CD14-positive monocyte (primary cell): ENCODE measurements at regions not wholly inside any gene's neighbourhood (a gene's known extent, or its start where the extent isn't known, plus 50 kb on each side); places are given as distances from the start of the nearest gene placed in this dataset.

ENCODE experiments used
- DNase-seq, 3 donors: peaks; one replicate each; pipeline ENCODE4 v3.0.0-alpha.2; 2011 to 2022
- H2AFZ ChIP-seq: 2 replicates; pipeline ENCODE4 v1.6.0; 2012; ENCODE audit warnings: mild to moderate bottlenecking, low read depth, low read length, inconsistent platforms; ENCODE audit not compliant: insufficient read depth, poor library complexity, severe bottlenecking
- H3K27ac ChIP-seq, 2 donors: 1 replicate in 1 of 2; 2 replicates in 1 of 2; pipeline ENCODE4 v1.5.1; 2012 to 2013; ENCODE audit warnings: low read length in 2 of 2, control low read depth in 1 of 2, inconsistent platforms in 1 of 2, low read depth in 1 of 2, mild to moderate bottlenecking in 1 of 2
- H3K27me3 ChIP-seq, 2 donors: one replicate each; pipeline versions ENCODE4 v1.6.0 to v1.6.1; 2011 to 2013; ENCODE audit warnings: low read length in 2 of 2; ENCODE audit not compliant: control insufficient read depth in 2 of 2, insufficient read depth in 2 of 2
- H3K36me3 ChIP-seq, 2 donors: replicated peaks in 1 of 2; 1 replicate in 1 of 2; 2 replicates in 1 of 2; pipeline versions ENCODE4 v1.5.1 to v1.6.1; 2012 to 2013; ENCODE audit warnings: low read length in 2 of 2, control low read depth in 1 of 2, inconsistent platforms in 1 of 2, mild to moderate bottlenecking in 1 of 2; ENCODE audit not compliant: insufficient read depth in 2 of 2, control insufficient read depth in 1 of 2
- H3K4me1 ChIP-seq, 2 donors: 1 replicate in 1 of 2; 2 replicates in 1 of 2; pipeline versions ENCODE4 v1.5.1 to v1.6.1; 2012 to 2013; ENCODE audit warnings: low read length in 2 of 2, control low read depth in 1 of 2, inconsistent platforms in 1 of 2, mild to moderate bottlenecking in 1 of 2, moderate library complexity in 1 of 2; ENCODE audit not compliant: insufficient read depth in 2 of 2, control insufficient read depth in 1 of 2
- H3K4me2 ChIP-seq: replicated peaks from 2 replicates; pipeline ENCODE3; 2012; ENCODE audit warnings: low read length, moderate library complexity, mild to moderate bottlenecking; ENCODE audit not compliant: poor library complexity, severe bottlenecking; ENCODE audit errors: extremely low read depth
- H3K4me3 ChIP-seq, 3 experiments: fragments of 200-600 bp in 1 of 3; sonication (generic) in 1 of 3; replicated peaks in 1 of 3; 1 replicate in 2 of 3; 2 replicates in 1 of 3; pipeline ENCODE4 v1.5.1; 2011 to 2013; ENCODE audit warnings: low read length in 3 of 3, mild to moderate bottlenecking in 3 of 3, control low read depth in 2 of 3, low read depth in 2 of 3, inconsistent platforms in 1 of 3, moderate library complexity in 1 of 3
- H3K79me2 ChIP-seq: 2 replicates; pipeline ENCODE4 v1.6.0; 2012; ENCODE audit warnings: mild to moderate bottlenecking, control low read depth, inconsistent platforms, low read length, moderate library complexity; ENCODE audit not compliant: insufficient read depth
- H3K9ac ChIP-seq: 2 replicates; pipeline ENCODE4 v1.6.0; 2017; ENCODE audit warnings: low read length, mild to moderate bottlenecking; ENCODE audit not compliant: insufficient read depth, poor library complexity, severe bottlenecking
- H3K9me3 ChIP-seq, 2 donors: replicated peaks in 1 of 2; 1 replicate in 1 of 2; 2 replicates in 1 of 2; pipeline versions ENCODE4 v1.5.1 to v1.6.1; 2012 to 2013; ENCODE audit warnings: low read length in 2 of 2, control low read depth in 1 of 2; ENCODE audit not compliant: control insufficient read depth in 1 of 2, insufficient read depth in 1 of 2
- H4K20me1 ChIP-seq: 2 replicates; pipeline ENCODE4 v1.6.0; 2012; ENCODE audit warnings: mild to moderate bottlenecking, low read length, control low read depth, moderate library complexity; ENCODE audit not compliant: insufficient read depth
- H3K27ac Mint-ChIP-seq, 7 donors: one replicate each; pipeline ENCODE4 v1.8.0; 2020; ENCODE audit warnings: mild to moderate bottlenecking in 7 of 7, mixed read lengths in 7 of 7, moderate library complexity in 6 of 7, inconsistent platforms in 2 of 7
- H3K27me3 Mint-ChIP-seq, 3 donors: one replicate each; pipeline ENCODE4 v1.8.0; 2021 to 2022; ENCODE audit warnings: low read depth in 3 of 3, mild to moderate bottlenecking in 3 of 3, mixed read lengths in 3 of 3, moderate library complexity in 3 of 3, inconsistent platforms in 1 of 3
- H3K36me3 Mint-ChIP-seq, 2 donors: one replicate each; pipeline ENCODE4 v1.8.0; 2020; ENCODE audit warnings: mixed read lengths in 2 of 2, inconsistent platforms in 1 of 2, mild to moderate bottlenecking in 1 of 2
- H3K4me1 Mint-ChIP-seq: one replicate; pipeline ENCODE4 v1.8.0; 2020; ENCODE audit warnings: mild to moderate bottlenecking, mixed read lengths
- H3K4me3 Mint-ChIP-seq, 2 donors: one replicate each; pipeline ENCODE4 v1.8.0; 2020; ENCODE audit warnings: mild to moderate bottlenecking in 2 of 2, mixed read lengths in 2 of 2, moderate library complexity in 1 of 2
- H3K9me3 Mint-ChIP-seq, 7 donors: one replicate each; pipeline ENCODE4 v1.8.0; 2020 to 2022; ENCODE audit warnings: mixed read lengths in 7 of 7, mild to moderate bottlenecking in 6 of 7, moderate library complexity in 6 of 7, inconsistent platforms in 2 of 7
- WGBS: methylation state at CpG from one replicate; pipeline ENCODE4 v1.1.5; 2013; ENCODE audit warnings: missing lambda C conversion rate; ENCODE audit not compliant: insufficient coverage; 5-methylcytosine and 5-hydroxymethylcytosine counted together
- intact Hi-C, 2 donors: fragments of 100-400 bp; cut with micrococcal nuclease; formaldehyde crosslinking; loops; one replicate each; pipeline versions ENCODE4 v1.15.0 to v1.15.1; 2023
- TF ChIP-seq, protein P1 (sequence below): fragments of 200-600 bp; IDR thresholded peaks from one replicate; pipeline ENCODE4 v1.8.0; 2022; ENCODE audit warnings: antibody characterized with exemption, mild to moderate bottlenecking

DNA sequence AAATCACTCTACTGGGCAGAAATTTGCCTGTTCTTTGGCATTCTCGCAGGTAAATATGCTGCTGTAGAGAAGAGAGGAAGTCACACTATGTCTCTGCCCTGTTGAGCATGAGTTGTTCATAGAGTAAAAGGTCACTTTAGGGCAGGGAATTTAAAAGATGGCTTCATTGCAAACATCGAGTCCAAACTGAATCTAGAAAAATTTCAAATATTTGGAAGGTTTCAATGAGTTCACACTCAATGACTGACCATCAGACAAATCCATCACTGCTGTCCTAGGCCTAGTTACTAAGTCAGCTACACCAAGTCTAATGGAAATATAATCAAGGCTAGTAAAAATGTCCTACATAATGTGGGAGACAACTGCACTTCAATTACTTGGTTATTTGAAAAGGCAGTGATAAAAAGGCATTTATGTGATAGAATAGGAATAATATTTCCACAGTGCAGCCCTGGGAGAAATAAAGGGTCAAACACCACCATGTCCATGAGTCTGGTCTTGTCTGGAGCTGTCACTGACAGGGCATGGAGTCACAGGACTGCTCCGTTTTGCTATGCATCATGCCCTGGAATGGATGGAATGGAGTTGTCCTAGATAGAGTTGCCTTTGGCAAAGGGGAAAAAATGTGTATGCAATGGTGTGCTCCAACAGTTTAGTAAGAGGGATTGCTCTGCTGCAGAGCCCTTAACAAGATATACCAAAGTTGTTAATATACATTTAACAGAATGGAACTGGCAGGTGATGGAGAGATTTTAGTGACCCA lies 218.5 kb upstream of the DAPK1 start:
- 89% methylated on average over 1 of the region's 3 CpGs for WGBS

DNA sequence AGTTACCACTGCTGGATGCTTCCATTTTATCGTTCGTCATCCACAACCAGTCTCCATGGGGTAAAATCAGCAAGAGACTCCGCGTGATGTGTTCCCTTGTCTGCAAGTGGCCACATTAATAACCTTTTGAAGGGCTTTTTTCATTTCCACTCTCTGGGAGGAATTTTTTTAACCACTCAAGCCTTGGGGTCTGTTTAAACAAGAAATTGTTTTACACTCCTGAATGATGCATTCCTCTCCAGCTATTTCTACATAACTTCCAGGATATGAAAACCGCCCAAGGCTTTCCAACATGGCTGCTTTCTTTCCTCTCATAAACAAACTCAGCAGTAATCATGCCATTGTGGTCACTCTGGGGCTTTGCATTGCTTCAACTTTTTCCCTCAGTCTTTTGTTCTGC lies 217.2 kb upstream of the DAPK1 start:
- DNase-seq: no peak
- H3K36me3 ChIP-seq: no peaks in the 10 kb centered on the region
- no peak overlapping the region for H3K4me2 ChIP-seq
- Mint-ChIP-seq H3K27ac (no peak overlapping the region), H3K9me3 (peaks cover 0 to 5% (median 0%) of the 10 kb centered on the region in 7 donors), H3K36me3 (no peaks in the 10 kb centered on the region), H3K4me3 (no peak overlapping the region), H3K27me3 (peaks cover 0 to 3% (median 0%) of the 10 kb centered on the region in 3 donors), H3K4me1 (no peaks in the 10 kb centered on the region)
- intact Hi-C loops: no loop called here
- no peak overlapping the region for H3K4me3 ChIP-seq
- no peak overlapping the region for H3K9ac ChIP-seq
- peaks cover 0 to 3% of the 10 kb centered on the region in 2 donors for H3K27me3 ChIP-seq
- no peak overlapping the region for H3K27ac ChIP-seq
- no peaks in the 10 kb centered on the region for H3K4me1 ChIP-seq
- TF ChIP-seq, protein P1, sequence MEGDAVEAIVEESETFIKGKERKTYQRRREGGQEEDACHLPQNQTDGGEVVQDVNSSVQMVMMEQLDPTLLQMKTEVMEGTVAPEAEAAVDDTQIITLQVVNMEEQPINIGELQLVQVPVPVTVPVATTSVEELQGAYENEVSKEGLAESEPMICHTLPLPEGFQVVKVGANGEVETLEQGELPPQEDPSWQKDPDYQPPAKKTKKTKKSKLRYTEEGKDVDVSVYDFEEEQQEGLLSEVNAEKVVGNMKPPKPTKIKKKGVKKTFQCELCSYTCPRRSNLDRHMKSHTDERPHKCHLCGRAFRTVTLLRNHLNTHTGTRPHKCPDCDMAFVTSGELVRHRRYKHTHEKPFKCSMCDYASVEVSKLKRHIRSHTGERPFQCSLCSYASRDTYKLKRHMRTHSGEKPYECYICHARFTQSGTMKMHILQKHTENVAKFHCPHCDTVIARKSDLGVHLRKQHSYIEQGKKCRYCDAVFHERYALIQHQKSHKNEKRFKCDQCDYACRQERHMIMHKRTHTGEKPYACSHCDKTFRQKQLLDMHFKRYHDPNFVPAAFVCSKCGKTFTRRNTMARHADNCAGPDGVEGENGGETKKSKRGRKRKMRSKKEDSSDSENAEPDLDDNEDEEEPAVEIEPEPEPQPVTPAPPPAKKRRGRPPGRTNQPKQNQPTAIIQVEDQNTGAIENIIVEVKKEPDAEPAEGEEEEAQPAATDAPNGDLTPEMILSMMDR: no peak
- no peaks in the 10 kb centered on the region for H4K20me1 ChIP-seq
- H3K9me3 ChIP-seq: no peaks in the 10 kb centered on the region
- no peaks in the 10 kb centered on the region for H3K79me2 ChIP-seq
- 100% methylated on average over 3 of the region's 5 CpGs for WGBS
- no peak overlapping the region for H2AFZ ChIP-seq

More for the DNA sequence above, 218.5 kb upstream of the DAPK1 start:
- Histone ChIP-seq H3K4me2 (no peak overlapping the region), H3K79me2 (no peaks in the 10 kb centered on the region), H3K9ac (no peak overlapping the region), H3K27me3 (peaks cover 1 to 3% of the 10 kb centered on the region in 2 donors), H3K4me1 (no peaks in the 10 kb centered on the region), H3K27ac (no peak overlapping the region), H4K20me1 (no peaks in the 10 kb centered on the region), H3K9me3 (no peaks in the 10 kb centered on the region), H3K36me3 (no peaks in the 10 kb centered on the region), H2AFZ (no peak overlapping the region), H3K4me3 (no peak overlapping the region)
- Mint-ChIP-seq H3K9me3 (peaks cover 0 to 5% (median 2%) of the 10 kb centered on the region in 7 donors), H3K4me3 (no peak overlapping the region), H3K27me3 (peaks cover 0 to 3% (median 3%) of the 10 kb centered on the region in 3 donors), H3K27ac (no peak overlapping the region), H3K4me1 (no peaks in the 10 kb centered on the region), H3K36me3 (no peaks in the 10 kb centered on the region)
- intact Hi-C loops: no loop called here
- DNase-seq: no peak
- TF ChIP-seq, protein P1: no peak
